HG03135 (cell line): ENCODE measurements at regions not wholly inside any gene's neighbourhood (a gene's known extent, or its start where the extent isn't known, plus 50 kb on each side); places are given as distances from the start of the nearest gene placed in this dataset.

Experiments
- ATAC-seq: cut with Tn5 transposase; IDR thresholded peaks from one replicate; pipeline ENCODE4 v1.9.1; 2021; ENCODE audit warnings: mild to moderate bottlenecking, moderate library complexity; ENCODE audit not compliant: unreplicated experiment

DNA sequence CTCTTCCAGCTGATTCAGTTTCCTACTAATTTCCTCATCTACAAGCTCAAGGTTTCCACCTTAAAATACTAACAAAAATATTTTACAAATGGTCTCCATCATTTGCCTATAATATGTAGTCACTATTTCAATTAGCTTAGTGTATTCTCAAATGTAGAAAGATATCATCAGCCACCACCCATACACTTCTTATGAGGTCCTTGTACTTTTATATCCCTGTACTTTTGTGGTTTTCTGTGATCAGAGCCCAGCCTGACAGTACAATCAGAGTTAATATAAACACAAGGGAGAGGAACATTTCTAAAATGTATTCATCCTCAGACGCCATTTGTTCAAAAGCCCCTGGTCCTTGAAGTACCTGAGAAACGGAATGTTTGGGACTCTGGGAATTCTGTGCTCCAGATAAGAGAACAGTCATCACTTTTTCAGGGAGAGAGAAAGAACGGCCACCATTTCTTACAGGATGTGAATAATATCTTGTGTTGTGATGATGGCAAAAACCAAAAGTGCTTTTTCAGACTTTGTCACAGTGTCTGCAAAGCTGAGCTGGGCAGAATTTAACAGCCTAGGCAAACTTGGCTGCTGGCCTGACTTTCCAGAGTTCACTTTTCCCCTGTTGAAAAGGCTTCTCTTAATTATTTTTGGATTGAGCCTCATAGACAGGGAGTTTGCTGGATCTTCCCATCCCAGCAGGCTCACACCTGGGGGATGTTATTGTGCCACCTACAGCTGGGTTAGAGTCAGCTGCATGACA lies 361.7 kb upstream of the ACVR2A start:
- no peak for ATAC-seq

- no peak for ATAC-seq
These were observed 362.5 kb upstream of the ACVR2A start for GRCh38 chr2:147482111-147482895.

- no peak for ATAC-seq
These were observed 365.5 kb upstream of the ACVR2A start for GRCh38 chr2:147479358-147479757.

DNA sequence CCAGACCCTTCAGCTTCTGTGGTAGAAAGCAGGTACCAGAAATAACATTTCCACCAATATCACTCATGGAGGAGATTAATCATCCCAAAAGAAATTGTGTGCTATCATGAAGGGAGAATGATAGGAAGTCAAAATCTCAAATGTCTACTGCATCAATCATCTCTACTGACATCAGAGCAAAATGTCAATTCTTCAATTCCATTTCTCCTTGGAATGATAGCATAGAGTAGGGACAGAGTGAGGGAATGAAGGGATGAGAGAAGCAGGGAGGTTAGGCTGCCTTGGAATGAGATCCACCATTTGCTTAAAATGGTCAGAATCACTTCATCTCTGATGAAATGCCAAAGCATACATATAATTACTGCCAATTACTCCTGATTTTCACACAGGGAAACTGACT lies 371.8 kb upstream of the ACVR2A start:
- ATAC-seq, result no peak

- no peak for ATAC-seq
These were observed 373.7 kb upstream of the ACVR2A start for GRCh38 chr2:147471126-147471525.

GRCh38 chr2:147469471-147469870 lies 375.4 kb upstream of the ACVR2A start:
- no peak for ATAC-seq

DNA sequence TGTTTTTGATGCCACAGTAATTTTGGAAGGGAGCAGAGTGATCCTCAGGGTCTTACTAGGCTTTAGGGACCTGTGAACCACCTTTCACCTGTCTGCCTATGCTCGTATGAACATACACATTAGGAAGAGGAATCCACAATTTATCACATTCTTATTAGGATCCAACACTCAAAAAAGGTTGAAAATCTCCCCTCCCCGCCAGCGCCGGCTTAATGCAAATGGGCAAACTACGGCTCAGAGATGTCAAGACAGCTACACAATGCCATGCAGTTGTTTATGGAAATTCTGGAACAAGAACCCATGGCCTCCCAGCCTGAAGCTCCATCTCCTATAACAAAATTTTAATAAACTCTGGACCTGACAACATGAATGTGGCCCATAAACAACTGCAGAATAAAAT lies 375.9 kb upstream of the ACVR2A start:
- ATAC-seq, result no peak

GRCh38 chr2:147468349-147468748 lies 376.5 kb upstream of the ACVR2A start:
- ATAC-seq, result no peak

- ATAC-seq, result no peak
These were observed 377.4 kb upstream of the ACVR2A start for GRCh38 chr2:147467441-147467840.

DNA sequence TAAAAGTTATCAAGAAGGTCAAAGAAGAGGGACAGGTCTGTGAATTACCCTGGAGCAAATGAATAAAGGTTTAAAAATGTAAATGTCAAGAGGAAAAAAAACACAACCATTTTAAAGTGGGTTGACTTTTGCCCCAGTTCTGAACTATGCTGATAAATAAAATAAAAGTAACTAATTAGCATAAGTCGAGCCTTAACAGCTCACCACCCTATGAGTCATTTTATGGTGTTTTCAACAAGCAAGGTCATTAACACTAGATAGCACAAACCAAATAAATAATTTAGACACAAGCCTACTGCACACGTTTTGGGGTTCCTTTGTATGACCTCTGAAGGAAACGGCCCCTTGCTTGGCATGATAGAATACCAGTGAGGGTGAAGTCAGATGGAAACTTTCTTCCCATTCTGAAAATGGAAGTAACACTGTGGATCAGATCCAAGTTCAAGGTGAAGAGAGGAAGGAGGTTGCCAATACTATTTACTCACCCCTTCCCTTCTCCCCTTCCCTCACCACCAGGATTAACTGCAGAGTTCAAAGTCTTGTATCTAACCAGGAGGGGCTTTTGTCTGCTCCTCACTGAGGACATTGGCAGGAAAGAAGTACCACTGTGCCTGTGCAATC lies 380.0 kb upstream of the ACVR2A start:
- ATAC-seq, result no peak

DNA sequence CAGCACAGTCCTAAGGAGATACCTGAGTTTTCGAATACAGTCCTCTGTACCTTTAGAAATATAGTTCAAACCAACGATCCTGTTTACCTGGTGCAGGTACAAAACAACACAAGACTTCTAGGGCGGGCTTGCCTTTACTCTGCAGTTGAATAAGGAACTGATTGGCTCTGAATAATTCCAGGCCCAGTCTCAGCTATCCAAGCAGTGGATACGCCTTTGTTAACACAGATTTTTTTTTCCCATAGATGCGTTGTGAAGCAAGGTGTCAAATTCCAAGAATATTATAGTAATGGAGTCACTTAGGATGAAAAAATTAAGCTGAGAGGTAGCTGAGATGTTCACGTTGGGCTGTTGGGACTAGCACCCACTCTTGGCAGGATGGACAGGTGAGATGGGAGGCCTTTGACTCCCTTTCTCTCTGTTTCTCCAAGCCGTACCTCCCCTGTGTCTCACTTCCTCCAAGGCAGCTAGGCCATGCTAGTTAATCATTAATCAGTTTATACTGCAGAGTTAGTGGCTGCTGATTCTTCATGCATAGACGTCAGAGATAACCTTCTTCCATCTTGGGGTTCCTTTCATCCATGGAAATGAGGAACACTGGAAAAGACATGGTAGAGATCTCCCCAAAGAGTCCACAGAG lies 380.8 kb upstream of the ACVR2A start:
- peak; percentile 93 for ATAC-seq

- no peak for ATAC-seq
These were observed 384.7 kb upstream of the ACVR2A start for GRCh38 chr2:147460155-147460554.

DNA sequence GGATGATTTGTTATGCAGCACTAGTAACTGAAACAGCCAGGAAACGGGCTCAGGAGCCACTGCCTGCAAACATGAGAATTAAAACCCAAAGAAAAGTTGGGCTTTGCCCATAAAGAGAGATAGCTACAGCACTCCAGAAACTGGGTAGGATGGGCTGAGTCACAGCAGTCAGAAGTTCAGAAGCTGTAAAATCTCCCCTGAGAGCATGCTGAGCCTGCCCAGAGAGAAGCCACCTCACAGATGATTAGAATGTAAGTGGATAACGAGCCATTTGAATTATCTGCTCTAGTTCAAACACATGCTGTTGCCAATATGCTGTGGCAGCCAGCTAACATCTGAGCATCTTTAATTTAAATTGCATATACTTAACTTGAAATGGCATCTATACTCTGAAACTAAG lies 388.1 kb upstream of the ACVR2A start:
- ATAC-seq, result no peak

DNA sequence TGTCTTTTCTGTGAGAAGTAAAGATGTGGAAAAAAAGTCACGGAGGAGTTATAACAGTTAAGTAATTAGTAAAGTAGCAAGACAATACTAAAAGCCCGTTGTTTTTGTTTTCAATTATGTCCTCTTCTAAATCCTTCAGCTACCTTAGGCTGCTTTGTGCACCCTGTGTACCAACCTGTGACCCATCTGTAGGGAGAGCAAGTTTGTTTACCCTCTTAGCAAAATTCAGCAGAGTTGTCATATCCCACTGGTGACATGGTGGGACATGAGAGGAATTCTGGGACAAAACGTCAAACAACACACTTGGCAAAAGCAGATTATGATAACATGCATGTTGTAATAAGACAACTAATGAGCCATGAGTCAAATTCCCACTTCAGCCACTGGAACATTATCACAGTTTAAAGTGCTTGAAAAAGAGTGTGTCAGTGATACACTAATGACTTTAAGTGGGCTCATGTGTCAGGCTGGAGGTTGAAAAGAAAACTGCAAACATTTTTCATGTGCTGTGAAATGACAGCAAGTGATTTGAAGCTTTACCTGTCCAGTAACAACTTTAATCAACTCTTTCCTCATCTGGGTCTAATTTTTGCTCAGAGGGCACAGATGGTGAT lies 392.8 kb upstream of the ACVR2A start:
- ATAC-seq, result no peak

DNA sequence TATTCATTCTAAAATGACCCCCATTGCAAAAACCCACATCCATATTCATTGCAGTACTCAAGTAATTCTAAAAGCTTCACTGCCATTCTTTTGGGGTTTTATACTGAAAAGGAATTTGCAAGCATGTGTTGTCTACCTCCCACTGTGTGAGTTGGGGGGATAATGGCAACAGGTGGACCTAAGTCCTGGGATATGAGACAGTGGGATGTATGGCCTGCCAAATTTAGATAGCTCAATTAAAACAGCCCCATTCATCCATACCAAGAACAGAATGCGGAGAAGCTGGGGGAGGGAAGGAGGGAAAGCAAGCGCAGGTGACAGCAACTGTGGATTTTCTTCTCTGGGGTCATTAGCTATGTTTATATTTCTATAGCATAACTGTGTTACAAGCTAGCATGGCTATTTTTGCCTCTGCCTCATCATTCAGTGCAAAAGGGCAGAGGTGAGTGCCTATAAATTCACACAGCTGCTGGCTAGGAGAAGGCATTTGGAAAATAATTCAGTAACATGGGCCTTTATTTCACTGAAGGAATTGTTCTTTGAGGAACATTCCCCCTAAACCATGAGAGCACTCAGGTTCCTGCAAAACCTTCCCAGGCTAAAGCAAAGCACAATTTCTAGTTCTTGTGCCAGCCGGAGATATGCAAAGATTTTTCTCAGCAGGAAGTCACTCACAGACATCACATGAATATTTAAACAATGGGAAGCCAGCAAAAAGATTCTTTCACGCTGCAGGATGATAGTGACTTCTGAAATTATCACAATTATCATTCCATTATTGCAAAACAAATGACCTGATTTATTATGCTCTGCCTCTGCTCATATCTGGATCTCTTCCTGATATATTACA lies 393.9 kb upstream of the ACVR2A start:
- no peak for ATAC-seq

- no peak for ATAC-seq
These were observed 395.4 kb upstream of the ACVR2A start for GRCh38 chr2:147449323-147449991.

GRCh38 chr2:147442816-147443215 lies 402.0 kb upstream of the ACVR2A start:
- no peak for ATAC-seq

GRCh38 chr2:147441182-147441581 lies 403.6 kb upstream of the ACVR2A start:
- no peak for ATAC-seq

DNA sequence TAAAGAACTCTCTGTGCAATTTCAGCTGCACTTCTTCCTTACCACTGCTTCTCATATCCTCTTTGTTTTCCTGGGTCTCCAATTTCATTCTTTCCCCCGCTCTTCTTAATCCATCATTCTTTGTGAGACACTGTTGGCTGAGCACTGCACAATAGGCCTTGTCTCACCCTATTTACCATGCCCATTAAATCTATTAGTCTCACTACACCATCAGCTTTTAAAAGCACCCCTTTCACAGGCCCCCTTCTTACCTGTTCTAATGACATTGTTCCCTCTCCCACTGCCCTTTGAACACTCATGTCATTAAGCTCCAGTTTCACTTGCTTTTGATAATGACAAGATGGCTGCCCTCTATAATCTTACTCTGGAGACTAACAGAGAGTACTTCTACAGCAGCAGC lies 404.1 kb upstream of the ACVR2A start:
- ATAC-seq, result no peak

DNA sequence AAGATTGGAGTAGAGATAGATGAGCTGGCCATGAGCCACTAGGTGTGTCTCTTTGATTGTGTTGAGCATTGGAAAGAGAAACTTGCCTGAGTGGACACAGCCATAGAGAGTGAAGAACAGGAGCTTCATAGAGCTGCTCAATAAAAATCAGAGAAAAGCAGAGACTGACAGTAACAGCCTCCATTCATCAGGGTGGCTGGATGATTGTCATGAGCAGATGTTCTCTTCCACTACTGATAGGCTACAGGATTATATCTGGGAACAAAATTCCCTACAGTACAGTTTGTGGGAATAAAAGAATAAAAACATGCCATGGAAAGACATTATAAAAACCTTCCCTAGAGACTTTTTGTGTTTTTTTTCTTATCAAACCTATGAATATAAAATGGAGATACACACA lies 404.8 kb upstream of the ACVR2A start:
- ATAC-seq, result no peak
